Endothelial cell of umbilical vein (primary cell): ENCODE measurements at regions not wholly inside any gene's neighbourhood (a gene's known extent, or its start where the extent isn't known, plus 50 kb on each side); places are given as distances from the start of the nearest gene placed in this dataset.

Experiments
- BruUV-seq: library from RNA; stranded (reverse); fragments of 400-500 nt; replicated peaks from 2 replicates; lab custom pipeline; 2021; lab: Mats Ljungman, UMichigan
- CTCF ChIA-PET: fragments of 300-600, 350-600 bp; sonication (Branson Sonifier 250); formaldehyde crosslinking; loops from one replicate; lab custom pipeline; 2021; ENCODE audit warnings: antibody characterized with exemption, inconsistent platforms; lab: Charles Lee
- POLR2A ChIA-PET: fragments of 300-600, 350-600 bp; sonication (Branson Sonifier 250); formaldehyde crosslinking; loops from one replicate; lab custom pipeline; 2021; ENCODE audit warnings: antibody characterized with exemption, inconsistent platforms; lab: Charles Lee
- DNase-seq: peaks from one replicate; pipeline ENCODE4 v3.0.0-alpha.2; 2011; ENCODE audit warnings: low read depth, low spot score
- FAIRE-seq: peaks from 2 replicates; lab custom pipeline; 2011; peaks lifted over from hg19 to GRCh38; lab: Jason Lieb, UNC
- H2AFZ ChIP-seq: 2 replicates; pipeline ENCODE4 v1.6.0; 2012; ENCODE audit warnings: low read depth, low read length, control low read depth, inconsistent platforms
- H3K27ac ChIP-seq: 2 replicates; pipeline ENCODE4 v1.5.1; 2011; ENCODE audit warnings: low read depth, mild to moderate bottlenecking, control low read depth, low read length, moderate library complexity; ENCODE audit not compliant: insufficient read depth
- H3K27me3 ChIP-seq, 2 experiments: 2 replicates each; pipeline versions ENCODE4 v1.6.0 to v1.6.1; 2011; ENCODE audit warnings: low read length in 2 of 2, mixed read lengths in 1 of 2; ENCODE audit not compliant: control insufficient read depth in 2 of 2, insufficient read depth in 2 of 2
- H3K36me3 ChIP-seq, 2 experiments: 2 replicates in 1 of 2; 3 replicates in 1 of 2; pipeline ENCODE4 v1.5.1; 2011; ENCODE audit warnings: low read length in 2 of 2, mild to moderate bottlenecking in 1 of 2, moderate library complexity in 1 of 2; ENCODE audit not compliant: control insufficient read depth in 2 of 2, insufficient read depth in 2 of 2; ENCODE audit errors: extremely low read depth in 1 of 2
- H3K4me1 ChIP-seq: 3 replicates; pipeline ENCODE4 v1.5.1; 2011; ENCODE audit warnings: mild to moderate bottlenecking, low read length; ENCODE audit not compliant: control insufficient read depth, insufficient read depth; ENCODE audit errors: extremely low read depth
- H3K4me2 ChIP-seq: 2 replicates; pipeline ENCODE4 v1.6.1; 2011; ENCODE audit warnings: low read length, control low read depth, mixed read lengths; ENCODE audit not compliant: insufficient read depth
- H3K4me3 ChIP-seq, 3 experiments: fragments of 200-600 bp in 1 of 3; sonication (generic), shearing (Covaris generic) in 1 of 3; replicated peaks in 1 of 3; 2 replicates each; pipeline ENCODE4 v1.5.1; 2011 to 2016; ENCODE audit warnings: control low read depth in 3 of 3, low read length in 3 of 3, mild to moderate bottlenecking in 2 of 3, inconsistent platforms in 1 of 3, low read depth in 1 of 3, moderate library complexity in 1 of 3; ENCODE audit not compliant: insufficient read depth in 1 of 3
- H3K79me2 ChIP-seq: 2 replicates; pipeline ENCODE4 v1.6.0; 2012; ENCODE audit warnings: low read length, inconsistent platforms; ENCODE audit not compliant: control insufficient read depth, insufficient read depth
- H3K9ac ChIP-seq: replicated peaks from 2 replicates; pipeline ENCODE3; 2011; ENCODE audit warnings: low read length, control low read depth; ENCODE audit not compliant: insufficient read depth; ENCODE audit errors: extremely low read depth
- H3K9me1 ChIP-seq: replicated peaks from 3 replicates; pipeline ENCODE4 v1.6.0; 2011; ENCODE audit warnings: mild to moderate bottlenecking, low read length; ENCODE audit not compliant: control insufficient read depth, insufficient read depth; ENCODE audit errors: extremely low read depth
- H3K9me3 ChIP-seq: replicated peaks from 2 replicates; pipeline ENCODE4 v1.5.1; 2012; ENCODE audit warnings: low read length, inconsistent platforms; ENCODE audit not compliant: control insufficient read depth, insufficient read depth
- H4K20me1 ChIP-seq: replicated peaks from 2 replicates; pipeline ENCODE3; 2011; ENCODE audit warnings: mild to moderate bottlenecking, low read length; ENCODE audit not compliant: control insufficient read depth, insufficient read depth; ENCODE audit errors: extremely low read depth
- CTCF ChIP-seq, 2 donors: IDR thresholded peaks; 1 replicate in 1 of 2; 2 replicates in 1 of 2; pipeline ENCODE4 v1.5.1; 2011; ENCODE audit warnings: low read length in 2 of 2, mild to moderate bottlenecking in 2 of 2, moderate library complexity in 2 of 2, control low read depth in 1 of 2, inconsistent platforms in 1 of 2, low read depth in 1 of 2; ENCODE audit not compliant: insufficient read depth in 1 of 2; ENCODE audit errors: extremely low read depth in 1 of 2
- EZH2 ChIP-seq: IDR thresholded peaks from 2 replicates; pipeline ENCODE4 v1.6.1; 2012; ENCODE audit warnings: borderline replicate concordance, low read depth, mild to moderate bottlenecking, moderate library complexity, low read length, inconsistent platforms; ENCODE audit not compliant: severe bottlenecking
- FOS ChIP-seq: IDR thresholded peaks from 2 replicates; pipeline ENCODE4 v1.6.1; 2011; ENCODE audit warnings: mild to moderate bottlenecking, low read length, moderate library complexity, borderline replicate concordance; ENCODE audit not compliant: insufficient read depth
- GATA2 ChIP-seq: IDR thresholded peaks from 2 replicates; pipeline ENCODE4 v1.7.0; 2011; ENCODE audit warnings: low read depth, mild to moderate bottlenecking, moderate library complexity, mixed read lengths, low read length; ENCODE audit not compliant: insufficient read length, insufficient read depth
- JUN ChIP-seq: IDR thresholded peaks from 2 replicates; pipeline ENCODE4 v1.6.1; 2011; ENCODE audit warnings: borderline replicate concordance, low read depth; ENCODE audit not compliant: insufficient read length, insufficient read depth
- MAX ChIP-seq: IDR thresholded peaks from 2 replicates; pipeline ENCODE4 v1.6.1; 2011; ENCODE audit not compliant: insufficient read depth, insufficient read length
- MYC ChIP-seq: IDR thresholded peaks from one replicate; pipeline ENCODE4 v1.6.1; 2011; ENCODE audit warnings: mild to moderate bottlenecking, low read depth, low read length
- POLR2A ChIP-seq: IDR thresholded peaks from 2 replicates; pipeline ENCODE4 v1.6.1; 2012; ENCODE audit warnings: low read depth, mild to moderate bottlenecking, control low read depth, low read length
- POLR2AphosphoS5 ChIP-seq: IDR thresholded peaks from 2 replicates; pipeline ENCODE4 v1.6.1; 2012; ENCODE audit warnings: low read depth, mild to moderate bottlenecking, control low read depth, low read length, moderate library complexity; ENCODE audit not compliant: insufficient read depth
- dilution Hi-C: fragments of 300-500 bp; cut with MboI; formaldehyde crosslinking; loops from one replicate; pipeline ENCODE4 v1.15.0; 2019; ENCODE audit warnings: low sequenced_read_pairs; ENCODE audit not compliant: extremely low pct_ligation_motif_present
- intact Hi-C: fragments of 100-400 bp; cut with micrococcal nuclease; formaldehyde crosslinking; loops from one replicate; pipeline ENCODE4 v1.10.0; 2022

GRCh38 chr3:95752199-95752598, 1062.2 kb upstream of the EPHA6 start:
- Histone ChIP-seq H3K27ac (no peak overlapping the region), H3K4me1 (no peaks in the 10 kb centered on the region), H3K9me1 (no peaks in the 10 kb centered on the region), H4K20me1 (no peaks in the 10 kb centered on the region), H3K27me3 (no peaks in the 10 kb centered on the region), H3K9me3 (no peaks in the 10 kb centered on the region), H3K4me3 (no peak overlapping the region), H3K9ac (no peak overlapping the region), H3K79me2 (no peaks in the 10 kb centered on the region), H2AFZ (no peak overlapping the region), H3K36me3 (no peaks in the 10 kb centered on the region), H3K4me2 (no peak overlapping the region)
- intact Hi-C loops (no loop called here), dilution Hi-C loops (no loop called here)
- CTCF ChIA-PET = no interaction called here
- POLR2A ChIA-PET = no interaction called here
- FAIRE-seq (no peak), DNase-seq (no peak)
- TF ChIP-seq GATA2 (no peak), JUN (no peak), MAX (no peak), FOS (no peak), MYC (no peak), CTCF (IDR thresholded peaks at IDR 0.05; ENCODE audit: extremely low read depth in 1 of 2, insufficient read depth in 1 of 2, low read depth in 1 of 2, low read length in 2 of 2) (no peak), EZH2 (no peak), POLR2AphosphoS5 (no peak), POLR2A (no peak)
- no TSS peak for BruUV-seq
